GM13977 (cell line): ENCODE measurements at regions not wholly inside any gene's neighbourhood (a gene's known extent, or its start where the extent isn't known, plus 50 kb on each side); places are given as distances from the start of the nearest gene placed in this dataset.

Experiments
- DNase-seq: peaks from one replicate; pipeline ENCODE4 v3.0.0; 2012; ENCODE audit warnings: low spot score
- CTCF ChIP-seq: IDR thresholded peaks from 2 replicates; pipeline ENCODE4 v1.5.1; 2012; ENCODE audit warnings: mild to moderate bottlenecking, control low read depth; ENCODE audit not compliant: insufficient read depth; ENCODE audit errors: extremely low read depth, missing control alignments
- in situ Hi-C: fragments of 300-500 bp; cut with MboI; formaldehyde crosslinking; loops from one replicate; pipeline ENCODE4 v1.12.0; 2022; ENCODE audit warnings: low sequenced_read_pairs, low pct_unique_long_range_greater_than_20kb, mixed read lengths, inconsistent platforms; ENCODE audit not compliant: unreplicated experiment

- in situ Hi-C loops: no loop called here
- no peak for DNase-seq
- no peak for TF ChIP-seq CTCF
Observed at GRCh38 chr2:3054066-3054465, 323.6 kb downstream of the EIPR1 start.

- in situ Hi-C loops: no loop called here
- DNase-seq: no peak
- no peak for TF ChIP-seq CTCF
Observed at GRCh38 chr2:3051266-3051665, 326.4 kb downstream of the EIPR1 start.

- in situ Hi-C loops: no loop called here
- TF ChIP-seq CTCF: no peak
- no peak for DNase-seq
Observed at GRCh38 chr2:3046170-3046865, 331.3 kb downstream of the EIPR1 start.

GRCh38 chr2:3045318-3045921, 332.2 kb downstream of the EIPR1 start:
- DNase-seq: no peak
- in situ Hi-C loops: no loop called here
- TF ChIP-seq CTCF: no peak

GRCh38 chr2:3044587-3045317, 332.9 kb downstream of the EIPR1 start:
- in situ Hi-C loops: no loop called here
- TF ChIP-seq CTCF: no peak
- no peak for DNase-seq

GRCh38 chr2:3043726-3044125, 333.9 kb downstream of the EIPR1 start:
- in situ Hi-C loops: no loop called here
- no peak for DNase-seq
- TF ChIP-seq CTCF: no peak
